ENCODE measurements at regions not wholly inside any gene's neighbourhood (a gene's known extent, or its start where the extent isn't known, plus 50 kb on each side); places are given as distances from the start of the nearest gene placed in this dataset.

- TF ChIP-seq CTCF (IDR thresholded peaks at IDR 0.05) (no peak), POLR2A (IDR thresholded peaks at IDR 0.05; ENCODE audit: low read depth) (no peak), POLR2AphosphoS5 (IDR thresholded peaks at IDR 0.05) (no peak)
Measured at GRCh38 chr2:226017107-226017506, 617.6 kb downstream of the NYAP2 start.

Measured in esophagus muscularis mucosa (tissue), 3 donors.